ENCODE measurements at regions not wholly inside any gene's neighbourhood (a gene's known extent, or its start where the extent isn't known, plus 50 kb on each side); places are given as distances from the start of the nearest gene placed in this dataset.

DNA sequence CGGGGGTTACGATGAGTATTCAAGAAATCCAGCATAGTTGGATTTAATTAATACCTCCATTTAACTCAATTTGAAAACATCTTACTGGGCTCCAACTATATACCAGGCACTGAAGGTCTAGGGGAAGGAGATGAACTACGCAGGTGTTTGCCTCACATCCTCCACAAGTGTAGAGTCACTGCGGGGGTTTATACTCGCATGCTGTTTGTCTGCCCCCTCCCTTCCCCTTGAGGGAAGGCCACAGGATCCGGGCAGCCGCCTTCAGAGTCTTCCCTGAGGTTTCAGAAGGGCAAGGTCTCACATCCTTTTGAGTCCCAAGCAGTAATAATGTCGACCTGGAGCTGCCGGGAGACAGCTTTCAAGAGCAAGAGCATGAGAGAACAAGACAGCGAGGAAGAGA lies 142.4 kb upstream of the GALNT2 start:
- TF ChIP-seq ZNF274 (IDR thresholded peaks at IDR 0.05; ENCODE audit: low read depth, low read length) (no peak), YY1 (IDR thresholded peaks at IDR 0.05; ENCODE audit: insufficient read depth, insufficient read length) (no peak)

All from NT2/D1 (cell line).